IMR-90 (cell line): ENCODE measurements at regions not wholly inside any gene's neighbourhood (a gene's known extent, or its start where the extent isn't known, plus 50 kb on each side); places are given as distances from the start of the nearest gene placed in this dataset.

ENCODE experiments used
- FOS ChIP-seq: fragments of 150-350 bp; IDR thresholded peaks from 2 replicates; pipeline ENCODE4 v1.6.1; 2016; ENCODE audit warnings: low read depth, low read length
- MXI1 ChIP-seq: IDR thresholded peaks from 2 replicates; pipeline ENCODE4 v1.6.1; 2012; ENCODE audit warnings: low read depth, mild to moderate bottlenecking, low read length, moderate library complexity, borderline replicate concordance
- POLR2A ChIP-seq: IDR thresholded peaks from 2 replicates; pipeline ENCODE4 v1.6.1; 2012; ENCODE audit warnings: mild to moderate bottlenecking, low read depth, low read length
- RAD21 ChIP-seq: IDR thresholded peaks from 2 replicates; pipeline ENCODE4 v1.6.1; 2012; ENCODE audit warnings: low read length, improper control_type of control experiment
- RCOR1 ChIP-seq: IDR thresholded peaks from 2 replicates; pipeline ENCODE4 v1.6.1; 2012; ENCODE audit warnings: mild to moderate bottlenecking, low read length, improper control_type of control experiment; ENCODE audit not compliant: insufficient replicate concordance
- SMC3 ChIP-seq: fragments of 150-350 bp; IDR thresholded peaks from 2 replicates; pipeline ENCODE4 v1.6.1; 2016; ENCODE audit warnings: low read depth, mild to moderate bottlenecking, antibody characterized with exemption, low read length, moderate library complexity
- TF ChIP-seq, protein P1 (sequence below): conservative IDR thresholded peaks from 2 replicates; pipeline ENCODE4 v1.5.1; 2012; ENCODE audit warnings: mild to moderate bottlenecking, low read depth, low read length, improper control_type of control experiment

- TF ChIP-seq, protein P1, sequence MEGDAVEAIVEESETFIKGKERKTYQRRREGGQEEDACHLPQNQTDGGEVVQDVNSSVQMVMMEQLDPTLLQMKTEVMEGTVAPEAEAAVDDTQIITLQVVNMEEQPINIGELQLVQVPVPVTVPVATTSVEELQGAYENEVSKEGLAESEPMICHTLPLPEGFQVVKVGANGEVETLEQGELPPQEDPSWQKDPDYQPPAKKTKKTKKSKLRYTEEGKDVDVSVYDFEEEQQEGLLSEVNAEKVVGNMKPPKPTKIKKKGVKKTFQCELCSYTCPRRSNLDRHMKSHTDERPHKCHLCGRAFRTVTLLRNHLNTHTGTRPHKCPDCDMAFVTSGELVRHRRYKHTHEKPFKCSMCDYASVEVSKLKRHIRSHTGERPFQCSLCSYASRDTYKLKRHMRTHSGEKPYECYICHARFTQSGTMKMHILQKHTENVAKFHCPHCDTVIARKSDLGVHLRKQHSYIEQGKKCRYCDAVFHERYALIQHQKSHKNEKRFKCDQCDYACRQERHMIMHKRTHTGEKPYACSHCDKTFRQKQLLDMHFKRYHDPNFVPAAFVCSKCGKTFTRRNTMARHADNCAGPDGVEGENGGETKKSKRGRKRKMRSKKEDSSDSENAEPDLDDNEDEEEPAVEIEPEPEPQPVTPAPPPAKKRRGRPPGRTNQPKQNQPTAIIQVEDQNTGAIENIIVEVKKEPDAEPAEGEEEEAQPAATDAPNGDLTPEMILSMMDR: no peak
- no peak for TF ChIP-seq FOS
- TF ChIP-seq POLR2A: no peak
- TF ChIP-seq MXI1: no peak
- TF ChIP-seq RCOR1: no peak
- no peak for TF ChIP-seq SMC3
- no peak for TF ChIP-seq RAD21
Observed at GRCh38 chr10:21125471-21126228, 228.5 kb upstream of the NEBL start.
